ENCODE measurements at regions not wholly inside any gene's neighbourhood (a gene's known extent, or its start where the extent isn't known, plus 50 kb on each side); places are given as distances from the start of the nearest gene placed in this dataset.
"Not testable (repeated sequence)": the region's sequence is repeated elsewhere in the genome, so short reads cannot be mapped to it uniquely, and the experiment has no call there.

DNA sequence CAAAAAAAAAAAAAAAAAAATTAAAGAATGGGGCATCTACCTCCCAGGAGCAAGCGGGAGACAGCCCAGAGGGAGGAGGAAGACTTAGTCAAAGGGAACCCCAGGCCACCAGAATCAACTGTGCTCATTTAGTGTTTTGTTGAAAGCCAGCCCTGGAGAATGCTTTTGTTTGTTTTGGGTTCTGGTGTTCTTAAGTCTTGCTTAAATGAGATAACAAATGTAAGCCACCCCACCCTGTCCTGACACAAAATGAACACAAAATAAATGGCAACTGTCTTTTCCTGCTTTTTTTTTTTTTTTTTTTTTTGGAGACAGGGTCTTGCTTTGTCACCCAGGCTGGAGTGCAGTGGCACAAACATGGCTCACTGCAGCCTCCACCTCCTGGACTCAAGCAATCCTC is 165.0 kb upstream of the JARID2 start:
- no peak for DNase-seq (ENCODE audit: low read depth in 2 of 2)

DNA sequence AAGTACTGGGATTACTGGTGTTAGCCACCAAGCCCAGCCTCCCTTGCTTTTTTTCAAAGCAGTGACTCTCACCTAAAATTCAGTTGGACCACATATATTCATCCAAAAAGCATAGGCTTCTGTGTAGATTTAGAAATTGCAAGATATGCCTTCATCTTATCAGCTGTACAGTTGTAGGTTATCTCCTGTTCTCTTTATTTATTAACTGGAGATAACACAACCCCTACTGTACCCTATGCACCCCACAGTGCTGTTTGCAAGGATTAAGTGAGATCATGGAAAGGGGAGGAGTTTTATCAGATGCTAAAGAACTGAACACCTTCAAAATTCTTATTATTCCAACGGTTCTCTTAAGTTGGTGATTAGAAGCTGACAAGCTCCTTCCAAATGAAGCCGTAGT is 164.4 kb upstream of the JARID2 start:
- no peak for DNase-seq (ENCODE audit: low read depth in 2 of 2)

DNA sequence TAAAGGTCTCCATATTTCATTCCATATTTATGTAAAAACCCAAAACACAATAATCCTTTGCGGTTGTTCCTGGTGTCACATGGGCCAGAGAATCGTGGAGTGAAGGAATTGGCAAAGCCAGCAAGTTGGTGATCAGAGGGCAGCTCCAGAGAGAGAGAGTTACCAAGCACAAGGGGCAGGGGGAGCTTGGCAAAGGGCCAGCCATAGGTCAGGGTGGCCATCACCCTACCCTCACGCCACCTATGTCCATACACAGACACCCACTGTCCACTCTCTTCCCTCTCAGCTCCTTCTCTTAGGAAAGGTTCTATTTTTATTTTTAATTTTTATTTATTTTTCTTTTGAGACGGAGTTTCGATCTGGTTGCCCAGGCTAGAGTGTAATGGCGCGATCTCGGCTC is 163.2 kb upstream of the JARID2 start:
- no peak for DNase-seq (ENCODE audit: low read depth in 2 of 2)

DNA sequence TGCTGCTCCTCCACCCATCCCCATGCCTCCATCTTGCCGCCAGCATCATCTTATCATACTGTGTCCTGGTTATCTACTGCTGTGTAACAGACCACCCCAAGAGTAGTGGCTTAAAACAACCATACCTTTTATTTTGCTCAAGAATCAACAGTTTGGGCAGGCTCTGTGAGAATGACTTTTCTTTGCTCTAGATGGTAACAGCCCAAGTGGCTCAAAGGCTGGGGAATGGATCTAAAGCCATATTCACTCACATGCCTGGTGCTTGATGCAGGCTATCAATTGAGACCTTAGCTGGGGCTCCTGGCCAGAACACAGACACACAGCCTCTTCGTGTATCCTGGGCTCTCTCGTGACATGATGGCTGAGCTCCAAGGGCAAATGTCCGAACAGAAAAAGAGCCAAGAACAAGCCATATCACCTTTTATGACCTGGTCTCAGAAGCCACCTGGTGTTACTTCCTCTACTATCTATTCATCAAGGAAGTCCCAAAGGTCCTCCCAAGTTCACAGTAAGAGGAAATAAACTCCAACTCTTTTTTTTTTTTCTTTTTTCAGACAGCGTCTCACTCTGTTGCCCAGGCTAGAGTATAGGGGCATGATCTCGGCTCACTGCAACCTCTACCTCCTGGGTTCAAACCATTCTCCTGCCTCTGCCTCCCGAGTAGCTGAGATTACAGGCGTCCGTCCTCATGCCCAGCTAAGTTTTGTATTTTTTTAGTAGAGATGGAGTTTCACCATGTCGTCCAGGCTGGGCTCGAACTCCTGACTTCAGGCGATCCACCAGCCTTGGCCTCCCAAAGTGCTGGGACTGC is 159.3 kb upstream of the JARID2 start:
- no peak for DNase-seq (ENCODE audit: low read depth in 2 of 2)

DNA sequence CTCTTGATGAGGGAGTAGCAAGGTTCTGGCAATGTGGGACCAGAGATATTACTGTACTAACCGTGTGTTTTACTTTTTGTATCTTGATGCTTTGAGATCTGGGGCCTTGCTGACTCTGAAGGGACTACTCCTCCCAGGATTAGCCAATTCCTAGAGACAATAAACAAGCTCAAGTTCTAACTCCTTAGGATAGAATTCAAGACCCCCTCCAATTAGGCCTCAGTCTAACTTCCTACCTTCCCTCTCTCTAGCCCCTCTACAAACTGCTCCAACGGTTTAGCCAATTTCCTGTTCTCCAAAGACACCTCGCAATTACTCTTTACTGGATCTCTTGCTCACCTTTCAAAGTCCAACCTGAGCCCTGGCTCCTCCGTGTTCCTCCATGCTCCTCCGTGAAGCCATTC is 158.7 kb upstream of the JARID2 start:
- no peak for DNase-seq (ENCODE audit: low read depth in 2 of 2)

DNA sequence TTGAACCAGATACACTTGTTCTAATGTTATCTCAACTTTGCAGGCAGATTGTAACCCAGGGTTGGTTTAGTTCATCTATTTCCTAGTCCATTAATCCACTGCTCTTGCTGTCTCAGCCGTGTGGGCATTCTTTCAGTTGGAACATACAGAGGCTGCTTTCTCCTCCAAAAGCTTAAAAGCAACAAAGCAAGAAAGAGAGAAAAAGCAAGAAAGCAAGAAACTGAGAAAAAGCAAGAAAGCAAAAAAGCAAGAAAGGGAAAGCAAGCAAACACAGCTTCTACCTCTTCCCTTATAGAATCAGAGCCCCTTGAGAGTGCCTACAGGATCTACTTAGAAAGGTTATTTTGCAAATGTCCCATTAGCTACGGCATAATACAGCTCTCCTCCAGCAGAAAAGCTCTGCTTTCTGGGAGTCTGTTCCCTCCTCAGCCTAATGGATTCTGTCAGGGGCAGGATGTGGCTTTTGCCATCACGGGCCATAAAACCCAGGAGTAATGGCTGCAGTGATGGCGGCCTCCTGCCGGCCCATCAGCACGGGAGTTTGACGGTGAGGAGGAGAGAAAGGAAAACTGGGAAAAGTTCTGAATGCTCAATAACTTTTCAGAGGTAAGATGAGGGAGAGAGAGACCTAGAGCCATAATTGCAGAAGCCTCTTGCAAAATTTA is 156.8 kb upstream of the JARID2 start:
- no peak for DNase-seq (ENCODE audit: low read depth in 2 of 2)

DNA sequence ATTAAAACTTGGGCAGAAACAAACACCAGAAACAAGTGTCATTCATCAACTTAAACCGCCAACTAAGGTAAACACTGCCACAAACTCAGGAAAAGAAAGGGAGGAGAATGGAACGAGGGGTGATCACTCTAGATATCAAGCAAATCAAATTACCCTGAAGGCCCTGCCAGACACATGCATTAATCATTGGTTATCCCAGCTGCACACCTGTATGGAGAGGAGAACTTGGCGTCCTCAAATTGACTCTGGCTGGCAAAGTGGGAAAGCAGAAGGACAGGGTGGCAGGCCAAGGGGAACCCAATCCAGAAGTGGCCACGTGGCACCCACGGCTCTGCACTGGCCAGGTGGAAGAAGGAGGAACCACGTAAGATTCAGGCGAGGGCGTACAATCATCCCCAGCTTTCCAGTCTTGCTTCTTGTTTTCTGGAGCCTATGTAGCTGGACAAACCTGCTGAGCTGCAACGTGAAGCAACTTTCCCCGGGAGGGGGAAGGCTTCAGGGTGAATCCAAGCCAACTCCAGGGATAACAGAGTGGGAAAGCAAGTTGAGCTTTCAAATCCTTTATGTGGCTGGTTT is 156.2 kb upstream of the JARID2 start:
- DNase-seq (ENCODE audit: low read depth in 2 of 2), result no peak

DNA sequence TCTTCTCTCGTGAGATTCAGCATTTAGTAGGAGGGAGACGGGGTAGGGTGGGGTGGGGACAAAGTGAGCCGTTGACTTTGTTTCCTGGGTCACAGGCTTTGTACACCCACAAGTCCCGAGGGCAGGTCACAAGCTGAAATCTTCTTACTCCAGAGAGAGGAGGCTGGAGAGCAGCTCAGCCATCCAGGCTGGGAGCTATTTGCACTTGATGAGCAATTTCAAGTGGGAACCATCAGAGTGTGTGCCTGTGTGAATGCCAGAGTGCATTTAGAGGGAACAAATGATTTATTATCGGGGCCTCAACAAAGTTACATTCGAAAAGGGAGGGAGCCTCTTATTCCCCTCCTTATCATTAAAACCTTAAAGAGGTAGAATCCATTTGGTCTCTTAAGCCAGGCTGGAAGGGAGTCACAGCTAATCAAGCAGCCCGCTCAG is 155.7 kb upstream of the JARID2 start:
- DNase-seq (ENCODE audit: low read depth in 2 of 2), result no peak

DNA sequence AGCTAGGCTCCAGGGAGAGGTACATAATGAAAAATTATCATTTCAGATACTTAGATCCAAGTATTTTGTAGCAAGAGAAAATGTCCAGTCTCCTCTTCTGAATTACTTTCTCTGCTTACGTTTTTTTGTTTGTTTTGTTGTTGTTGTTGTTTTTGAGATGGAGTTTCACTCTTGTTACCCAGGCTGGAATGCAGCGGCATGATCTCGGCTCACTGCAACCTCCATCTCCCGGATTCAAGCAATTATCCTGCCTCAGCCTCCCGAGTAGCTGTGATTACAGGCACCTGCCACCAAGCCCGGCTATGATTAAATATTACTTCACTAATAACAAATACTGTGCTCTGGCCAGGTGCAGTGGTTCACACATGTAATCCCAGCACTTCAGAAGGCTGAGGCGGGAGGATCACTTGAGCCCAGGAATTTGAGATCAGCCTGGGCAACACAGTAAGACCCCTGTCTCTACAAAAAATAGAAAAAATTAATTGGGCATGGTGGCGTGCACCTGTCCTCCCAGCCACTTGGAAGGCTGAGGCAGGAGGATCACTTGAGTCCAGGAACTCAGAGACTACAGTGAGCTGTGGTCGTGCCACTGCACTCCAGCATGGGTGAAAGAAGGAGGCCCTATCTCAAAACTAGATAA is 155.0 kb upstream of the JARID2 start:
- DNase-seq (ENCODE audit: low read depth in 2 of 2), result no peak

DNA sequence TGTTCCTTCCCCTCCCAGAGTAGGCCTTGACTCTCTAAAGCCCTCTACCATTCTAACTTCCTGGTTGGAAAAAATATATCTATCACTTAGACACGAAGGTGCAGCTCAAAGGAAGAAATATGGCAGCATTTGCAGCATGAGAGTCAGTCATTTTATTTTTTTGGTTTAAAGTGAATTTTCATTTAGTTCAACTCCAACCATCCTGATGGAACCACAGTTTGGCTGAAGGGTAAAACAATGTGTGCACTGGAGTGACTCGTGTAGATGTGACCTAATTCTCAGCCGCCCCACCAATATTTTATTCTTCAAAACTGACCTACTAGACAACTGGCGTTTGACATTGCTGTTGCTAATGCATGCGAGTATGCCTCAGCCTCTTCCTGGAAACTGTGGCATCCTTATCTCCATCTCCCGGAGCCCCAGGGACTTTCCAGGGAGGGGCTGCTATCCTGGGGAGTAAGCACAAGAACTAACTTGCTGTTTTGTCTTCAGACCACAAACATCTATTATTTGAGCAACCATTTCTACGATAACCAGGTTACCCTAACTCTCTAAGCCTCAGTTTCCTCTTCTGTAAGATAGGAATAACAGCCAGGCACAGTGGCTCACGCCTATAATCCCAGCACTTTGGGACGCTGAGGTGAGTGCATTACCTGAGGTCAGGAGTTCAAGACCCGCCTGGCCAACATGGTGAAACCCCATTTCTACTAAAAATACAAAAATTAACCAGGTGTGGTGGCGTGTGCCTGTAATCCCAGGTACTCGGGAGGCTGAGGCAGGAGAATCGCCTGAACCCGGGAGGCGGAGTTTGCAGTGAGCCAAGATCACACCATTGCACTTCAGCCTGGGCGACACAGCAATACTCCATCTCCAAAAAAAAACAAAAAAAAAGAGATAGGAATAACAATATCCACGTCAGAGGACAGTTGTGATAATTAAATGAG is 148.7 kb upstream of the JARID2 start:
- no peak for DNase-seq (ENCODE audit: low read depth in 2 of 2)

DNA sequence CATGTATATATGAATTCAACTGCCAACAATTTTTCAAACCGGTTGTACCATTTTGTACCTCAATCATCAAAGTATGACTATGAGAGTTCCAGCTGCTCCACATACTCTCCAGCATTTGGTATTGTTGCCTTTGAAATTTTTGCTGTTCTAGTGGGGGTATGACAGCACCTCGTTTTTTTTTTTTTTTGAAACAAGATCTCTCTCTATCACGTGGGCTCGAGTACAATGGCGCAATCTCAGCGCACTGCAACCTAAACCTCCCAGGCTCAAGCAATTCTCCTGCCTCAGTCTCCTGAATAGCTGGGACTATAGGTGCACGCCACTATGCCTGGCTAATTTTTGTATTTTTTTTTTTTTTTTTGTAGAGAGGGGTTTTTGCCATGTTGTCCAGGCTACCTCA is 144.7 kb upstream of the JARID2 start:
- no peak for DNase-seq (ENCODE audit: low read depth in 2 of 2)

DNA sequence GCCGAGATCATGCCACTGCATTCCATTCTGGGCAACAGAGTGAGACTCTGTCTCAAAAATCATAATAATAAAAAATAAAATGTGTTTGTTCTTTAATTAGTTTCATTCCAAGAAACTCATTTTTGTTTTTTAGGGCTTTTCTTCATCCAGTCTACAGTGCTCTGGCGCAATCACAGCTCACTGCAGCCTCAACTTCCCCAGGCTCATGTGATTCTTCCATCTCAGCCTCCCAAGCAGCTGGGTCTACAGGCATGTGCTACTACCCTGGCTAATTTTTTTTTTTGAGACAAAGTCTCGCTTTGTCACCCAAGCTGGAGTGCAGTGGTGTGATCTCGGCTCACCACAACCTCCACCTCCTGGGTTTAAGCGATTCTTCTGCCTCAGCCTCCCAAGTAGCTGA is 143.6 kb upstream of the JARID2 start:
- no peak for DNase-seq (ENCODE audit: low read depth in 2 of 2)

DNA sequence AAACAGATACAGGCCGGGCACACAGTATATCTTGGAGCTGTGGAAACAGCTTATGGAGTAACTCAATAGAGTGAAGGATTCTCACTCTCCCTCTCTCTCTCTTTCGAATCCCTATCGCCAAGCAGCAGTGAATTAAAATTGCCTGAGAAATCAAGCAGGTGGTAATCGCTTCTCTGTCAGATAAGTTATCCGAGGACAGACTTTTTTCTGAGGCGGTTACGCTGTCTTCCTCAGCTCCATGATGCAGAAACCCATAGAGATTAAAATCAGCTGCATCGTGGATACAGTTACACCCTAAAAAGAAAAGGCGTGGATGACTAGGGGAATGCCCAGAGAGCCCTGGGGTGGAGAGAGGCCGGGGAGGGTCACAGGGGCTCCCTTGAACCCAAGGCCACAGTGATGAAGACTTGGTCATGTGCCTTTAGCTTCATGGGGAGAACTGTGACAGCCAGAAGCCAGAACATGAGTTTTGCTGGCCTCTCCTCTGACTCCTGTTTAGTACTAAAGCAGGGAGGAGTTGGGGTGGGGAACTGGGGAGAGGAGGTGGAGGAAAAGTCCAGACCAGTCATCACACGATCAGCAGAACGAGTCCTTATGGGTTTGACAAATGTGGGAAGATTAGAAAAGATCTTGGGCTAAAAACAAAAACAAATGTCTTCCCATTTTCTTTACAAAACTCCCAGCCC is 138.8 kb upstream of the JARID2 start:
- no peak for DNase-seq (ENCODE audit: low read depth in 2 of 2)

DNA sequence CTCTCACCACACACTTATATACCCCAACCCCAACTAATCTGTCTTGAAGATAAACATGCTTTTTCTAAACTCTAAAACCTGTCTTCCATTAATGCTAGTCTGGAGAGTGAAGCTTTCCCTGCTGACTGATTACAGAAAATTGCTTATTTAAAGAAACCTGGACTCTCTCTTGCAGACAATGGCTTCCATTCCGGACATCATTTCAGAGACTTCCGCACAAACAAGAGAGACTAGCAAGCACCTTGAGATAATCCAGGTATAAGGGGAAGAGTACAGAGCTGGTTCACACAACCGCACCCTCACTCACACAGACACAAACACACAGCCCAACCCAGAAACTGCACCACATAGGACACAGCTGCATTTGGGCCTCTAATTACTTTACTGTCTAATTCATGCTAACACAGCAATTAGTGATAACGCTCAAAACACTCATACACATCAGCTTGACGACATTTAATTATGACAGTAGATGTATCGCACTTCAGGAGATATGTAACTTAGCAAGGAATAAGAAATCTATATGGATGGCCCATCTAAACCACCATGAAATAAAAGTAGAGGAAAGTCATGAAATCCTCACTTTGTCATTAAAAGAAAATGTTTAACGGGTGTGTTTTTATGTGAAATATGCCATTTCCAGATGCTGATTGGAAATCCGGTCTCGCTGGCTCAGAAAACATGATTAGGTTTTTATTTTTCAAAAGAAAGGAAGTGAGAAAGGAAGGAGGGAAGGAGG is 138.1 kb upstream of the JARID2 start:
- DNase-seq (ENCODE audit: low read depth in 2 of 2), result no peak

DNA sequence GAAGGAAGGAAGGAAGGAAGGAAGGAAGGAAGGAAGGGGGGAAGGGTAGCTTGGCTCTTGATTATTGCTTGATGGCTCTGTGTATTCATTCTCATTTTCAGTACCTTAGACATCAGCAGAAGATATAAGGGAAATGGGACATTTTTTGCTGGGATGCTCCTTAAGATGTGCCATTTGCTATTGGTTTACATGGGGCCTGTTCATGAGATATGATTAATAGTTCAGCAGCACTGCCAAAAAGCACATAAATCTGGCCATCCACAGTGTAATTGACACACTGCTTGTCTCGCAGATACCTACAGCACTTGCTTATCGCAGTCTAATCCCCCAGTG is 137.5 kb upstream of the JARID2 start:
- DNase-seq (ENCODE audit: low read depth in 2 of 2), result no peak

DNA sequence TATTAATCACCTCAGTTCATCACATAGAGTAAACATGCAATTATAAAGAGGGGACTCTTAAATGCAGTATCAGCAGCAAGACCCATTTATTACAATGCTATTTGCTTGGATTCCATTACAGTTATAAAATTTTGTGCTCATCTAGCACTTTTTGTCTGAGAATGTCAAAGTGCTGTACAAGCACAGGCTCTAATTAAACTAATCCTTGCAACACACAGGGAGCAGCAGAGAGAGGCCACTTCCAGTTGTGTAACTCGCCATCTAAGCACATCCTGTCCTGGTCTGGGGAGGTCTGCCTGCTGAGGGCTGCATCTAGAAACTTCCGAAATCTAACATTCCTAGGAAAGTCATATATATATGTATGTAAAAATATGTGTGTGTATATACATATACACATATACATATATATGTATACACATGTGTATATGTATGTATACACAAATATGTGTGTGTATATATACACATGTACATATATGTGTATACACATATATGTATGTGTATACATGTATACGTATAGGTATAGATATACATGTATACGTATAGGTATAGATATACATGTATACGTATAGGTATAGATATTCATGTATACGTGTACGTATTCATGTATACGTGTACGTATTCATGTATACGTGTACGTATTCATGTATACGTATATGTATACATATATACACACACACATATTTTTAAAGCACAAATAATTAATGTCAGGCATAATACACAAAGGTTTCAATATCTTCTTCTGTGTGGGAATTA is 136.4 kb upstream of the JARID2 start:
- DNase-seq (ENCODE audit: low read depth in 2 of 2), result no peak

DNA sequence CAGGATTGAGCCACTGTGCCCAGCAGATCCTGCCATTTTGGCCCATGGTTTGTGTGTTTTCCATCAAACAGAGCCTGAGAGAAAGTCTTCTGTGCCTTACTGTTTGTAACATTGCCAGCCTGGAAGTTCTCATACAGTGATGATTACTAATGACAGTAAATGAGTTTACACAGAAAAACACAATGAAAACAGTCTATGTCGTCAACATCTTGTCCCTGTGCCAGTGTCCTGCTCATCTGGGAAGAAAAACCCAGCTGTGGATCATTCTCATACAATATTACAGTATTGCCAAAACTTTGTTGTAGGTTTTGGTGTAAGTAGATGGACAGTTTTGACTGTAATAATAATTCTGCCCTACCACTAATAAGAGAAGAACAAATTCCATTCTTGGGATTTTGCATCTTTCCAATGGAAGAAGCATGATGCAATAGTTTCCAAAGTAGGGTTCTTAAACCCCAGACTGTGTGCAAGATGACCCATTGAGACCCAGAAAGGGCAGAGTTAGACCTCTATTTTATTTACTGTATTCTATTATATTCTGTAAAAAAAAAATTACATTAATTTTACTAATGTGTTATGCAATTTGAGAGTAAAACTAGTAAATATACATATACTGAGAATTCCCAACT is 135.0 kb upstream of the JARID2 start:
- no peak for DNase-seq (ENCODE audit: low read depth in 2 of 2)

DNA sequence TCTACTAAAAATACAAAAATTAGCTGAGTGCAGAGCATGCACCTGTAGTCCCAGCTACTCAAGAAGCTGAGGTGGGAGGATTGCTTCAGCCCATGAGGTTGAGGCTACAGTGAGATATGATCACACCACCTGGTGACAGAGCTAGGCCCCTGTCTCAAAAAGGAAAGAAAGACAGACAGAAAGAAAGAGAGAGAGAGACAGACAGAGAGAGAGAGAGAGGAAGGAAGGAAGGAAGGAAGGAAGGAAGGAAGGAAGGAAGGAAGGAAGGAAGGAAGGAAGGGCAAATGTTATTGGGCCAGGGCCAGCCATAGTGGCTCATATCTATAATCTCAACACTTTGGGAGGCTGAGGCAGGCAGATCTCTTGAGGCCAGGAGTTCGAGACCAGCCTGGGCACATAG is 134.3 kb upstream of the JARID2 start:
- DNase-seq (ENCODE audit: low read depth in 2 of 2), result not testable (repeated sequence)

DNA sequence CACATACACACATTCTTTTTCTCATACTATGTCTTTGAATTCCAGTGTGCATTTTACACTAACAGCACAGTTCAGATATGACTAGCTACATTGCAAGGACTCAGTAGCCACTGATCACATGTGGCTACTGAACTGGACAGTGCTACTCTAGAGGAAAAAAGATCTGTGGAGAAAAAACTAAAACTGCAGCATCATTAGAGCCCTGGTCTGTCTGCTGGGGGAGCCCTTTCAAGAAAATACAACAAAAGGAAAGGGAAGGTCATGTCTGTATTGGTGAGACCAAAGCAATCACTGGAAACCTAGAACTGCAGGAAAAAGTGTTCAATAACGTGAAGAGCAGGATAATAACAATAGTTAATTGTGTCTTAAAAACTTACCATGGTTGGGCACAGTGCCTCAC is 132.3 kb upstream of the JARID2 start:
- no peak for DNase-seq (ENCODE audit: low read depth in 2 of 2)

Data from stimulated activated CD8-positive, alpha-beta memory T cell treated with anti-CD3 and anti-CD28 coated beads, Interleukin-2, amount 100 ng/mL, for 1 hour (primary cell).